ENCODE measurements at regions not wholly inside any gene's neighbourhood (a gene's known extent, or its start where the extent isn't known, plus 50 kb on each side); places are given as distances from the start of the nearest gene placed in this dataset.

- Histone ChIP-seq H3K4me1 (replicated peaks) (no peaks in the 10 kb centered on the region), H3K27ac (no peak overlapping the region), H3K4me3 (no peak overlapping the region), H3K9me3 (replicated peaks) (no peaks in the 10 kb centered on the region), H3K27me3 (replicated peaks) (no peaks in the 10 kb centered on the region), H3K36me3 (no peaks in the 10 kb centered on the region)
- no peak for DNase-seq (ENCODE audit: low read depth in 1 of 2, low spot score in 2 of 2)
Measured at GRCh38 chrX:68892651-68893050, 63.8 kb downstream of the EFNB1 start.

GRCh38 chrX:68892134-68892533 is 63.3 kb downstream of the EFNB1 start:
- Histone ChIP-seq H3K27me3 (replicated peaks) (no peaks in the 10 kb centered on the region), H3K4me1 (replicated peaks) (no peaks in the 10 kb centered on the region), H3K9me3 (replicated peaks) (no peaks in the 10 kb centered on the region), H3K36me3 (no peaks in the 10 kb centered on the region), H3K4me3 (no peak overlapping the region), H3K27ac (no peak overlapping the region)
- DNase-seq (ENCODE audit: low read depth in 1 of 2, low spot score in 2 of 2) = no peak

Measured in SJSA1 (cell line).